GM12891 (cell line): ENCODE measurements at regions not wholly inside any gene's neighbourhood (a gene's known extent, or its start where the extent isn't known, plus 50 kb on each side); places are given as distances from the start of the nearest gene placed in this dataset.

Source experiments
- POLR2A ChIP-seq: IDR thresholded peaks from 2 replicates; pipeline ENCODE4 v1.6.1; 2011; ENCODE audit warnings: low read depth, low read length, control low read depth
- POLR2AphosphoS5 ChIP-seq: IDR thresholded peaks from 2 replicates; pipeline ENCODE4 v1.6.1; 2011; ENCODE audit warnings: low read depth, low read length, control low read depth
- SPI1 ChIP-seq: IDR thresholded peaks from 2 replicates; pipeline ENCODE4 v1.6.1; 2011; ENCODE audit warnings: low read depth, low read length, control low read depth
- TAF1 ChIP-seq: IDR thresholded peaks from 2 replicates; pipeline ENCODE4 v1.6.1; 2011; ENCODE audit warnings: low read depth, low read length, control low read depth

GRCh38 chrY:8495243-8495642 lies 842.0 kb upstream of the TSPY4 start:
- TF ChIP-seq POLR2AphosphoS5 = no peak
- no peak for TF ChIP-seq POLR2A
- TF ChIP-seq SPI1 = no peak
- TF ChIP-seq TAF1 = no peak
